ENCODE measurements at regions not wholly inside any gene's neighbourhood (a gene's known extent, or its start where the extent isn't known, plus 50 kb on each side); places are given as distances from the start of the nearest gene placed in this dataset.
A peak's percentile ranks its signal among the peaks of the same experiment; 100 is the strongest.

DNA sequence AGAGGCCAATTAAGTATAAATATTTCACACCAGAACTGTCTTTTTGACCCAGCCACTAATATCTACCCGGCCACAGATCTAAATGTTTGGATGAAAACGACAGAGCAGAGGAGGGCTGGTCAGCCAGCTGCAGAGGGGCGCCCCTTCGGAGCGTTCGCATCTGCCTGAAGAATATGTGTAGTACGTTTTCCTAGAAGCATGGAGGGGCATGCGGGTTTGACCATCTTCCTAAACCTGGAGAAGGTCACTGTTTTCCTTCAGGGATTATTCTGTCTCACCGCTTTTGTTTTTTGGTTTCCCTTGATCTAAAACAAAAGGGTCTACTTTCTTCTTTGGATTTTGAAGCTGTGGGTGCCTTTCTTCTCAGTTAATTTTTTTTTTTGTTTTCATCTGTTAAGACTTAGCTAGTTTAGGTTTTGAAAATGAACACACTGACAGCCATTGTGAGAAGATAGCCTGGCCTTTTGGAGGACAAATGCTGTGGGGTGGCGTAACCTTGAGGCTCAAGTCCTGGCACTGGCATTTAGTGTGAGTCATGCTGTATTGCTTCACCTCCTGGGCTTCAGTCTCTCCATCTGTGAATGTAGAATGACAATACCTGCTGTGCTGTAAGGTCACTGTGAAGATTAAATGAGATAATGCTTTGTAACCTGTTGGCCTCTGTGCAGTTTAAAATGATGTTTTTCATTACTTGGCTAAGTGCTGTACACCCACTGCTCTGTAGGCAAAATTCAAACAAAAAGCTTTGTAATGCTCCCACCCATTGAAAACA lies 74.1 kb upstream of the IRF2BP2 start (continued):
- TF ChIP-seq NFKBIZ (CRISPR knock-in tag; IDR thresholded peaks at IDR 0.05) (peak; percentile 81; the same call in 1 of the 2 replicates), ZNF256 (CRISPR knock-in tag; conservative IDR thresholded peaks at IDR 0.05) (no peak), ZNF24 (IDR thresholded peaks at IDR 0.05) (peak; percentile 22; the same call in 1 of the 2 replicates), SALL1 (CRISPR knock-in tag; IDR thresholded peaks at IDR 0.05) (peak; percentile 95), YEATS2 (CRISPR knock-in tag; IDR thresholded peaks at IDR 0.05; ENCODE audit: borderline replicate concordance) (peak; percentile 49; the same call in 1 of the 2 replicates), ZNF761 (CRISPR knock-in tag; conservative IDR thresholded peaks at IDR 0.05) (no peak), NFYC (CRISPR knock-in tag; IDR thresholded peaks at IDR 0.05) (no peak), NR2F2 (IDR thresholded peaks at IDR 0.05; ENCODE audit: borderline replicate concordance, low read depth) (peak; percentile 72), ZNF777 (CRISPR knock-in tag; IDR thresholded peaks at IDR 0.05) (no peak), RARG (CRISPR knock-in tag; IDR thresholded peaks at IDR 0.05; ENCODE audit: low read depth) (no peak), PHF20 (CRISPR knock-in tag; IDR thresholded peaks at IDR 0.05) (no peak), SKI (IDR thresholded peaks at IDR 0.05; ENCODE audit: partially characterized antibody) (peak; percentile 45), ZNF430 (CRISPR knock-in tag; IDR thresholded peaks at IDR 0.05) (peak; percentile 64; the same call in 1 of the 2 replicates), FOXK1 (CRISPR knock-in tag; IDR thresholded peaks at IDR 0.05; ENCODE audit: borderline replicate concordance, low read depth) (peak; percentile 81; the same call in 1 of the 2 replicates), MIER2 (CRISPR knock-in tag; IDR thresholded peaks at IDR 0.05) (peak; percentile 57; the same call in 1 of the 2 replicates), NONO (IDR thresholded peaks at IDR 0.05) (no peak), NONO (CRISPR knock-in tag; conservative IDR thresholded peaks at IDR 0.05) (peak; percentile 48; the same call in 1 of the 2 replicates), JUN (CRISPR knock-in tag; IDR thresholded peaks at IDR 0.05) (peak; percentile 97), GATAD2A (CRISPR knock-in tag; IDR thresholded peaks at IDR 0.05) (peak; percentile 99), ZFP36 (IDR thresholded peaks at IDR 0.05; ENCODE audit: borderline replicate concordance, low read depth, low read length, partially characterized antibody) (no peak), FOXK2 (IDR thresholded peaks at IDR 0.05) (peak; percentile 11; the same call in 1 of the 2 replicates), ARHGAP35 (CRISPR knock-in tag; IDR thresholded peaks at IDR 0.05; ENCODE audit: borderline replicate concordance) (no peak), KAT2B (IDR thresholded peaks at IDR 0.05; ENCODE audit: borderline replicate concordance, low read depth, low read length) (no peak), NRL (CRISPR knock-in tag; IDR thresholded peaks at IDR 0.05; ENCODE audit: borderline replicate concordance) (no peak), ZNF724P (CRISPR knock-in tag; IDR thresholded peaks at IDR 0.05; ENCODE audit: borderline replicate concordance) (no peak), ASH2L (IDR thresholded peaks at IDR 0.05; ENCODE audit: insufficient read length, low read depth, low read length) (peak; percentile 51), ZNF451 (CRISPR knock-in tag; IDR thresholded peaks at IDR 0.05) (0 out of 2 replicates have a peak, but pooled peaks have one; percentile 45), ZKSCAN1 (IDR thresholded peaks at IDR 0.05; ENCODE audit: low read length) (0 out of 2 replicates have a peak, but pooled peaks have one; percentile 17), HDAC6 (IDR thresholded peaks at IDR 0.05; ENCODE audit: low read depth, low read length) (no peak), FOXC1 (CRISPR knock-in tag; IDR thresholded peaks at IDR 0.05; ENCODE audit: borderline replicate concordance) (no peak; the same call in 1 of the 2 replicates), TARDBP (CRISPR knock-in tag; IDR thresholded peaks at IDR 0.05) (peak; percentile 88), ZNF652 (CRISPR knock-in tag; IDR thresholded peaks at IDR 0.05; ENCODE audit: borderline replicate concordance, low read depth) (peak; percentile 51; the same call in 1 of the 2 replicates), ZNF543 (CRISPR knock-in tag; IDR thresholded peaks at IDR 0.05) (no peak)
- TF ChIP-seq, protein P1, sequence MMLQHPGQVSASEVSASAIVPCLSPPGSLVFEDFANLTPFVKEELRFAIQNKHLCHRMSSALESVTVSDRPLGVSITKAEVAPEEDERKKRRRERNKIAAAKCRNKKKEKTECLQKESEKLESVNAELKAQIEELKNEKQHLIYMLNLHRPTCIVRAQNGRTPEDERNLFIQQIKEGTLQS (CRISPR knock-in tag; IDR thresholded peaks at IDR 0.05) = peak; percentile 99
